ENCODE measurements at regions not wholly inside any gene's neighbourhood (a gene's known extent, or its start where the extent isn't known, plus 50 kb on each side); places are given as distances from the start of the nearest gene placed in this dataset.

GRCh38 chr9:78463750-78464149 is 166.8 kb downstream of the PSAT1 start:
- TF ChIP-seq, protein P1, sequence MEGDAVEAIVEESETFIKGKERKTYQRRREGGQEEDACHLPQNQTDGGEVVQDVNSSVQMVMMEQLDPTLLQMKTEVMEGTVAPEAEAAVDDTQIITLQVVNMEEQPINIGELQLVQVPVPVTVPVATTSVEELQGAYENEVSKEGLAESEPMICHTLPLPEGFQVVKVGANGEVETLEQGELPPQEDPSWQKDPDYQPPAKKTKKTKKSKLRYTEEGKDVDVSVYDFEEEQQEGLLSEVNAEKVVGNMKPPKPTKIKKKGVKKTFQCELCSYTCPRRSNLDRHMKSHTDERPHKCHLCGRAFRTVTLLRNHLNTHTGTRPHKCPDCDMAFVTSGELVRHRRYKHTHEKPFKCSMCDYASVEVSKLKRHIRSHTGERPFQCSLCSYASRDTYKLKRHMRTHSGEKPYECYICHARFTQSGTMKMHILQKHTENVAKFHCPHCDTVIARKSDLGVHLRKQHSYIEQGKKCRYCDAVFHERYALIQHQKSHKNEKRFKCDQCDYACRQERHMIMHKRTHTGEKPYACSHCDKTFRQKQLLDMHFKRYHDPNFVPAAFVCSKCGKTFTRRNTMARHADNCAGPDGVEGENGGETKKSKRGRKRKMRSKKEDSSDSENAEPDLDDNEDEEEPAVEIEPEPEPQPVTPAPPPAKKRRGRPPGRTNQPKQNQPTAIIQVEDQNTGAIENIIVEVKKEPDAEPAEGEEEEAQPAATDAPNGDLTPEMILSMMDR (IDR thresholded peaks at IDR 0.05; ENCODE audit: low read depth, low read length, missing control alignments): no peak
- no peak for DNase-seq (ENCODE audit: low read depth)
- no peak overlapping the region for H3K4me3 ChIP-seq (ENCODE audit: low read depth, low read length)

DNA sequence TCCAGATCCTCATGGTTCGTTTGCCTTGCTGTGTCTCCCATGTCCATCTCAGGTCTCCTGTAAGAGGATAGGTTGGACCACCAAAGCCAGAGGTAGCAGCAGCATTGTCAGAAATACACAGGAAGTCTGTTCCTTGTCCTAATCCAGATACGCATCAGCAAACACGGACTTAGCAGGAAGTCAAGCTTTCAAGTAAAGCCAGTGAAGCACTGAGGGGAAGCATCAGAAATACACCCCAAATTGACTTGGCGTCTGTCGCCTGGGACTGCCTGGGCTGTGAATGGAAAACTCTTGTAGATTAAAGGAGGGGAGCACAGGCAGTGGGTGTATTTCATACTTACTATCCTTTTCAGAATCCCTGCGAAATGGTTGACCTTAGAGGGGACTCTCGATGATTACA is 171.3 kb downstream of the PSAT1 start:
- TF ChIP-seq, protein P1 (IDR thresholded peaks at IDR 0.05; ENCODE audit: low read depth, low read length, missing control alignments): no peak
- H3K4me3 ChIP-seq (ENCODE audit: low read depth, low read length): no peak overlapping the region
- no peak for DNase-seq (ENCODE audit: low read depth)

DNA sequence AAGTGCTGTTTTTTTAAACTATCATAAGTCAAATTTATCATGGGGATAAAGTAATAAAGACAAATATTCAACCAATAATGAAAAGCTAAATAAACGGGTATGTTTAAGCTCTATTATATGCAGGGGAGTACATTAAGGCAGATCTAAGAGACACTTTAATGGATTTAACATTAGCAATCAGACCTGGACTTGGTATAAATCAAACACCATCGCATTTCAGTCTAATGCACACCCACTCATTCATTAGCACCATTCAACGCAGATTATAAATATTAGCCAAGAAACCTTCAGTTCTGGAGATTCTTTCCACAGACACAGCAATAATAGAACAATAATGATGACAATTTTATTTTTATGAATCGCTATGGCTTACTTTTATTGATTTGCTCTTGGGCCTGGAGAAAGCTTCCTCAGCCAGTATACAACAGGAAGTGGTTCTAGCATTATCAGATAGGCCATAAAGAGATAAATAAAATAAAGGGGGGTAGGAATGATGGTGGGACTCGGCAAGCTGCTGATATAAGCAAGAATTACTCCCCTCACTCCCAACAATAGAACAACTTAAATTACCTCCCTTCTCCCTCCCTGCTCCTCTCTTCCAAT is 172.2 kb downstream of the PSAT1 start:
- TF ChIP-seq, protein P1 (IDR thresholded peaks at IDR 0.05; ENCODE audit: low read depth, low read length, missing control alignments): no peak
- H3K4me3 ChIP-seq (ENCODE audit: low read depth, low read length): no peak overlapping the region
- DNase-seq (ENCODE audit: low read depth): no peak

GRCh38 chr9:78470216-78470615 is 173.3 kb downstream of the PSAT1 start:
- TF ChIP-seq, protein P1 (IDR thresholded peaks at IDR 0.05; ENCODE audit: low read depth, low read length, missing control alignments): no peak
- DNase-seq (ENCODE audit: low read depth): no peak
- no peak overlapping the region for H3K4me3 ChIP-seq (ENCODE audit: low read depth, low read length)

GRCh38 chr9:78470741-78471140 is 173.8 kb downstream of the PSAT1 start:
- TF ChIP-seq, protein P1 (IDR thresholded peaks at IDR 0.05; ENCODE audit: low read depth, low read length, missing control alignments): no peak
- no peak overlapping the region for H3K4me3 ChIP-seq (ENCODE audit: low read depth, low read length)
- DNase-seq (ENCODE audit: low read depth): no peak

- no peak overlapping the region for H3K4me3 ChIP-seq (ENCODE audit: low read depth, low read length)
- no peak for DNase-seq (ENCODE audit: low read depth)
- TF ChIP-seq, protein P1 (IDR thresholded peaks at IDR 0.05; ENCODE audit: low read depth, low read length, missing control alignments): no peak
Measured at GRCh38 chr9:78472111-78472510, 175.2 kb downstream of the PSAT1 start.

DNA sequence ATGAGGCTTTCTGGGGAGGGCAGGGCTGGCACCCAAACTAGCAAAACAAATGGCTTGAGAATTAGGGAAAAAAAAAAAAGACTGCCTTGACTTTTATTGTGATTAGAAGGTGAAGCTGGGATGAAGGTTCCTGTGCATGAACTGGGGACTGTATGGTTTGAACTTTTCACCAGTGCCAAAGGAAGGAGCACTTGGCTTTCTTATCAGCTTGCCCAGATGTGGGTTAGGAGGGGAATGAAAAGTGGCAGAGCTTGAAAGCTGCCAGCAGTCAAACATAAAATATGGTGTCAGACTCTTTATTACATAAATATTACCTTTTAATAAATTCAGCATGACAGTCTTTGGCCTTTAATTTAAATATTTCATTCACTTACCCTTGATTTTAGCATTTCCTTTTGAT is 182.5 kb downstream of the PSAT1 start:
- no peak overlapping the region for H3K4me3 ChIP-seq (ENCODE audit: low read depth, low read length)
- TF ChIP-seq, protein P1 (IDR thresholded peaks at IDR 0.05; ENCODE audit: low read depth, low read length, missing control alignments): no peak
- DNase-seq (ENCODE audit: low read depth): no peak
